ENCODE measurements at regions not wholly inside any gene's neighbourhood (a gene's known extent, or its start where the extent isn't known, plus 50 kb on each side); places are given as distances from the start of the nearest gene placed in this dataset.
"Not testable (repeated sequence)": the region's sequence is repeated elsewhere in the genome, so short reads cannot be mapped to it uniquely, and the experiment has no call there.

DNA sequence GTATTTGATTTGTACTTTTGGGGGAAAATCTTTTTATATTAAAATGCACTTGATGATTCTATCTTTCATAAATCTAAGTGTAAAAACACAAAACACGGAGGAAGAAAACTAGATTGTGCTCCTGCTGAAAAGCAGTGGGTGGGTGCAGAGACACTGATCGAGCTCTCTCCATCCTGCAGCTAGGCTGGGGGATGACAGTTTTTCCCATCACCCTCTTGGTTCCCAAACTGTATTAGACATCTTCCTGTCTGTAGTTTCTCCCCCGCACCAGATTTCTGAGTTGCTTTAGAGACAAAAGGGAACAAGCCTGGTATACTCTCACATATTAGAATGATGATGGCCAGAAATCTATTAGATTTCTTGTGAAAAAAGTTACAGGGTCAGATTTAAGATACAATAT is 99.6 kb downstream of the FAM114A2 start:
- no peaks in the 10 kb centered on the region for H3K27me3 ChIP-seq (ENCODE audit: control insufficient read depth, insufficient read depth, low read length)
- ChIA-PET POLR2A (no interaction called here), CTCF (interaction anchor here (1.2 kb wide), 1 partner anchor 20 kb away, joined by 4 read pairs; no protein-coding TSS in a partner anchor)
- no peak for DNase-seq (ENCODE audit: low read depth)
- no peaks in the 10 kb centered on the region for H3K36me3 ChIP-seq (ENCODE audit: control insufficient read depth, insufficient read depth, low read length)
- H3K4me3 ChIP-seq (ENCODE audit: low read depth, low read length): no peak overlapping the region
- TF ChIP-seq, protein P1, sequence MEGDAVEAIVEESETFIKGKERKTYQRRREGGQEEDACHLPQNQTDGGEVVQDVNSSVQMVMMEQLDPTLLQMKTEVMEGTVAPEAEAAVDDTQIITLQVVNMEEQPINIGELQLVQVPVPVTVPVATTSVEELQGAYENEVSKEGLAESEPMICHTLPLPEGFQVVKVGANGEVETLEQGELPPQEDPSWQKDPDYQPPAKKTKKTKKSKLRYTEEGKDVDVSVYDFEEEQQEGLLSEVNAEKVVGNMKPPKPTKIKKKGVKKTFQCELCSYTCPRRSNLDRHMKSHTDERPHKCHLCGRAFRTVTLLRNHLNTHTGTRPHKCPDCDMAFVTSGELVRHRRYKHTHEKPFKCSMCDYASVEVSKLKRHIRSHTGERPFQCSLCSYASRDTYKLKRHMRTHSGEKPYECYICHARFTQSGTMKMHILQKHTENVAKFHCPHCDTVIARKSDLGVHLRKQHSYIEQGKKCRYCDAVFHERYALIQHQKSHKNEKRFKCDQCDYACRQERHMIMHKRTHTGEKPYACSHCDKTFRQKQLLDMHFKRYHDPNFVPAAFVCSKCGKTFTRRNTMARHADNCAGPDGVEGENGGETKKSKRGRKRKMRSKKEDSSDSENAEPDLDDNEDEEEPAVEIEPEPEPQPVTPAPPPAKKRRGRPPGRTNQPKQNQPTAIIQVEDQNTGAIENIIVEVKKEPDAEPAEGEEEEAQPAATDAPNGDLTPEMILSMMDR (IDR thresholded peaks at IDR 0.05; ENCODE audit: insufficient read depth, low read depth, low read length): no peak

DNA sequence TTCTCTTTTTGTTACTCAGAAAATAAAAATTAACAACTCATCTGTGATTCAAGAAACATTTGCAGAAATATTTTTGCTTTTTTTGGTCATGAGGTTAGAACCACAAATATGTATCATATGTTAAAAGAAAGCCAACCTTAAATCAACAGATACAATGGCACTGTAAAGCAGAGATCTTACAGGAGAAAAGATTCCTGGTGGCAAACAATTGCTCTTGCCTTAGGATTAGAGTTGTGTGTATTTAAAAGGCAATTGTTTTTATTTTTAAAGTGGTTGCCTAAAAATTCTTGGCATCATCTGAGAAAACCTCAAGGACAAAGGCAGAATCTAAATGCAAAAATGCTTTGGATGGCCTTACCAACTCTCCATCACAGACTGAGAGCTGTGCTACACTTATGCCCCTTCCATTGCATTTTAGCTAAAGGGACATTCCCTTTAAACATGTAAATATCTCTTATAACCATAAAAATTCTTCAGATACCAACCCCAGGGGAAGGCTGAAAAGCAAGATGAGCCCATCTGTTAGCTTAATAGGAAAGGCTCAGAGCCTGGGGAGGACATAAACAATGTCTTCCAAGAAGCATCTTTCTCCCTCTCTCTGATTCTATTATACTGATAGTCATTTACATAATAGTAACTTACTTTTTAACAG is 100.4 kb downstream of the FAM114A2 start:
- Histone ChIP-seq H3K27me3 (ENCODE audit: control insufficient read depth, insufficient read depth, low read length) (no peaks in the 10 kb centered on the region), H3K36me3 (ENCODE audit: control insufficient read depth, insufficient read depth, low read length) (no peaks in the 10 kb centered on the region), H3K4me3 (ENCODE audit: low read depth, low read length) (no peak overlapping the region)
- ChIA-PET POLR2A (interaction anchor here (0.5 to 1.0 kb wide), 3 partner anchors 21 to 27 kb away, joined by 3 to 5 read pairs (median 3); no protein-coding TSS in a partner anchor), CTCF (interaction anchor here (1.2 kb wide), 1 partner anchor 21 kb away, joined by 4 read pairs; no protein-coding TSS in a partner anchor)
- TF ChIP-seq, protein P1 (IDR thresholded peaks at IDR 0.05; ENCODE audit: insufficient read depth, low read depth, low read length): no peak
- peak; percentile 70 for DNase-seq (ENCODE audit: low read depth)

DNA sequence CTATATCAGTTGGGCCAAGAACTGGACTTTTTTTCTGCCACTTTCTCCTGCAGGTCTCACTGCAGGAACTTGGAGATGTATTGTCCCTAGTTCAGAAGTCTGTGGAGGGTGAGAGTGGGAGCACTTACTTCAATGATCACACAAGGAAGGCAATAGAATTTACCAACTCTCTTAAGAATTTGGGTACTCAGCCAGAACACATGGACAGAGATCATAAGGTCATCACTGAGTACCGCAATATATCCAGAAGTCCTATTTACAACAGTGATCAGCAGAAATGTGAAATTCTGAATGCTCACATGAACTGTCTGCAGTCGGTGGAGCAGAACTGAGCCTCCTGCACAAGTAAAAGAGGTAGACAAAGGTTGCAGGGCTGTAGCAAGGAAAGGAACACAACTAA is 101.0 kb downstream of the FAM114A2 start:
- TF ChIP-seq, protein P1 (IDR thresholded peaks at IDR 0.05; ENCODE audit: insufficient read depth, low read depth, low read length): no peak
- Histone ChIP-seq H3K4me3 (ENCODE audit: low read depth, low read length) (no peak overlapping the region), H3K36me3 (ENCODE audit: control insufficient read depth, insufficient read depth, low read length) (no peaks in the 10 kb centered on the region), H3K27me3 (ENCODE audit: control insufficient read depth, insufficient read depth, low read length) (no peaks in the 10 kb centered on the region)
- DNase-seq (ENCODE audit: low read depth): no peak
- CTCF ChIA-PET: interaction anchor here (0.5 kb wide), 1 partner anchor 760 kb away, joined by 6 read pairs; no protein-coding TSS in a partner anchor
- POLR2A ChIA-PET: no interaction called here

DNA sequence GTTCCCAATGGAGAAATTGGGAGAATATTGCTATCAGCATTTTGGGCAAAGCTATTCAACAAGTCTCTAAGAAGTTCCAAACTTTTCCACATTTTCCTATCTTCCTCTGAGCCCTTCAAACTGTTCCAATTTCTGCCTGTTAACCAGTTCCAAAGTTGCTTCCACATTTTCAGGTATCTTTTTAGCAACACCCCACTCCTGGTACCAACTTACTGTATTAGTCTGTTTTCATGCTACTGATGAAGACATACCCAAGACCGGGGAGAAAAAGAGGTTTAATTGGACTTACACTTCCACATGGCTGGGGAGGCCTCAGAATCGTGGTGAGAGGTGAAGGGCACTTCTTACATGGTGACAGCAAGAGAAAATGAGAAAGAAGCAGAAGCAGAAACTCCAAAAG is 103.6 kb downstream of the FAM114A2 start:
- H3K36me3 ChIP-seq (ENCODE audit: control insufficient read depth, insufficient read depth, low read length); H3K4me3 ChIP-seq (ENCODE audit: low read depth, low read length); CTCF ChIA-PET; POLR2A ChIA-PET; H3K27me3 ChIP-seq (ENCODE audit: control insufficient read depth, insufficient read depth, low read length); DNase-seq (ENCODE audit: low read depth): not testable (repeated sequence)

GRCh38 chr5:153926201-153926600 is 112.5 kb downstream of the FAM114A2 start:
- H3K36me3 ChIP-seq (ENCODE audit: control insufficient read depth, insufficient read depth, low read length): no peaks in the 10 kb centered on the region
- no peak overlapping the region for H3K4me3 ChIP-seq (ENCODE audit: low read depth, low read length)
- DNase-seq (ENCODE audit: low read depth): no peak
- POLR2A ChIA-PET: no interaction called here
- H3K27me3 ChIP-seq (ENCODE audit: control insufficient read depth, insufficient read depth, low read length): no peaks in the 10 kb centered on the region
- CTCF ChIA-PET: interaction anchor here (1.4 to 1.7 kb wide), 3 partner anchors 8 to 33 kb away, joined by 3 to 7 read pairs (median 4); no protein-coding TSS in a partner anchor
- TF ChIP-seq, protein P1 (IDR thresholded peaks at IDR 0.05; ENCODE audit: insufficient read depth, low read depth, low read length): no peak

DNA sequence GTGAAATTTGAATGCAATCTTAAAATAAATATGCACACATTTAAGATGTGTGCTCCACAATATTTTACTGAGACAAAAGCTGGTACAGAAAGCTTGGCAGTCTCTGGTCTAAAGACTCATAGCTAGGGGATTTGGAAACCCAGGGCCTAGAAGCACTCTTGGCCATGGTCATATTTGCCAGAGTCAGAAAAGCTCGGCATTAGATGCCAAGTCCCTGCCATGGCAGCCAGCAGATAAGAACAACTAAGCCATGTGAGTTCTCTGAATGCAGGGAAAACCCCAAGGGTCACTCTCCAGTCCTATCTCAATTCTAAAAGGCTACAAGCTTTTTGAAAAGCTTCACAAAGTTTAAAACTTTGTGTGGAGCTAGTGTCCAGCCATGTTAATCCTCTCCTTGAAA is 119.5 kb downstream of the FAM114A2 start:
- TF ChIP-seq, protein P1 (IDR thresholded peaks at IDR 0.05; ENCODE audit: insufficient read depth, low read depth, low read length): no peak
- ChIA-PET POLR2A (no interaction called here), CTCF (interaction anchor here (2.5 kb wide), 1 partner anchor 8 kb away, joined by 7 read pairs; no protein-coding TSS in a partner anchor)
- Histone ChIP-seq H3K4me3 (ENCODE audit: low read depth, low read length) (no peak overlapping the region), H3K36me3 (ENCODE audit: control insufficient read depth, insufficient read depth, low read length) (no peaks in the 10 kb centered on the region), H3K27me3 (ENCODE audit: control insufficient read depth, insufficient read depth, low read length) (no peaks in the 10 kb centered on the region)
- no peak for DNase-seq (ENCODE audit: low read depth)
